GM23248 (cell line): ENCODE measurements at regions not wholly inside any gene's neighbourhood (a gene's known extent, or its start where the extent isn't known, plus 50 kb on each side); places are given as distances from the start of the nearest gene placed in this dataset.

ENCODE experiments used
- EZH2 ChIP-seq: fragments of 200-600 bp; sonication (generic); IDR thresholded peaks from 2 replicates; pipeline ENCODE4 v1.6.1; 2018; ENCODE audit warnings: antibody characterized with exemption, mild to moderate bottlenecking; ENCODE audit not compliant: insufficient read depth, poor library complexity, severe bottlenecking
- EZH2phosphoT487 ChIP-seq: fragments of 200-600 bp; sonication (generic); IDR thresholded peaks from 2 replicates; pipeline ENCODE4 v1.6.1; 2018; ENCODE audit warnings: antibody characterized with exemption, moderate library complexity, mild to moderate bottlenecking, low read depth; ENCODE audit not compliant: insufficient read depth

GRCh38 chr2:37873749-37874330 lies 51.2 kb upstream of the RMDN2 start:
- TF ChIP-seq EZH2 (no peak), EZH2phosphoT487 (no peak)
